Stimulated activated CD4-positive, alpha-beta T cell treated with anti-CD3 and anti-CD28 coated beads, Interleukin-4, amount 100 ng/mL, for 1 hour (primary cell): ENCODE measurements at regions not wholly inside any gene's neighbourhood (a gene's known extent, or its start where the extent isn't known, plus 50 kb on each side); places are given as distances from the start of the nearest gene placed in this dataset.
"Not testable (repeated sequence)": the region's sequence is repeated elsewhere in the genome, so short reads cannot be mapped to it uniquely, and the experiment has no call there.

Experiments used
- DNase-seq: peaks from one replicate; pipeline ENCODE4 v3.0.0-alpha.2; 2020

GRCh38 chr18:21928925-21929324 is 188.3 kb downstream of the MIB1 start:
- no peak for DNase-seq

- DNase-seq, result no peak
Measured at GRCh38 chr18:21930177-21930576, 189.6 kb downstream of the MIB1 start.

DNA sequence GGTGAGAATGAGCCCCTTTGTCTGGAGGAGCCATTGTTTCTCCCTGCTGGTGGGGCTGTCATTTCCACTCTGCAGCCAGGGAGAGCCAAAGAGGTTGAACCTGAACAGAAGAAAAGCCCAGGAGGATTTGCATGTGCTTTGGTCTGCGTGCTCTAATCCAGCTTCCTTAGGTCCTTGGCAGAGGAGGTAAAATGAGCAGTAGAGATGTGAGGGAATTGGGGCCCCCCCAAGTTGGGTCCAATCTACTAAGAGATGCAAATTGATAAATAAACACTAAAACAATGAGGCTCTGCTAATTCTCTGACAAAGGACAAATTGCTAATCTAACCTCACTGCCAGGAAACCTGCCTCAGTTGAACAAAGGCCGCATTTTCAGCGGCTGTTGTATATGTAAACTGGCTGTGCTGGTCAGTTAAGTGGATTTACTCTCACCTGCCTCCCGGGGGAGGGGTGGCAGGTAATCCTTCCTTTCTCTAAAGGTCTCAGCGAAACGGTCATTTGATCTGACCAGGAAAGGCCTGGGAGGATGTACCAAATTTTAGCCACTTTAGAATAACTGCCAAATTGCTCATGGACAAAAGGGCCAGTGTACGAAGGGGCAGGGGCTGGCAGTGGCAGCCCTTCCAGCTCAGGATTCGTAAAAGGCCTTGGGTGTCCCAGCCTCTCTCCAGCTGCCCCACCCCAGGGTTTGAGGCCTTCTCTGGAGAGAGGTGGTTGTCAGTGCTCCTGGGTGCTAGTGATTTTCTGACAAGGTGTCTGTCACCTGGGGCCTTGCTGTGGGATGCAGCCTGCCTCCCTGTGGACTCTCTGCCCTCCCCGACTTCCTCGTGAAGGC is 193.6 kb downstream of the MIB1 start:
- DNase-seq, result no peak

GRCh38 chr18:21934766-21935015 is 194.1 kb downstream of the MIB1 start:
- DNase-seq, result no peak

DNA sequence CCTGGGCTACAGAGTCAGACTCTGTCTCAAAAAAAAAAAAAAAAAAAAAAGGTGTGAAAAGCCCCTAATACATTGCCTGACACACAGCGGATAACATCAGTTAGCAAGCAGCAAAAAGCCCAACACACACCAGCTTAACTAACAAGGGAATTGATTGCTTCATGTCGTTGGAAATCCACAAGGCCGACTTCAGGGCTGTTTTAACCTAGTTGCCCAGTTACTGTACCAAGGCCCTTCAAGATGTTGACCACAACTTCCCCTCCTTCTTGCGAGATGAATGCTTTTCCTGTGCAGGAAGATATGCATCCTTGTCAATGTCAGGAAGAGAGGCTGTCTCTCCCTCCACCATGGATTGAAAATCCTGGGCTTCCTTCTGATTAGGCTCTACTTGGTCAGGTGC is 202.9 kb downstream of the MIB1 start:
- DNase-seq, result no peak

DNA sequence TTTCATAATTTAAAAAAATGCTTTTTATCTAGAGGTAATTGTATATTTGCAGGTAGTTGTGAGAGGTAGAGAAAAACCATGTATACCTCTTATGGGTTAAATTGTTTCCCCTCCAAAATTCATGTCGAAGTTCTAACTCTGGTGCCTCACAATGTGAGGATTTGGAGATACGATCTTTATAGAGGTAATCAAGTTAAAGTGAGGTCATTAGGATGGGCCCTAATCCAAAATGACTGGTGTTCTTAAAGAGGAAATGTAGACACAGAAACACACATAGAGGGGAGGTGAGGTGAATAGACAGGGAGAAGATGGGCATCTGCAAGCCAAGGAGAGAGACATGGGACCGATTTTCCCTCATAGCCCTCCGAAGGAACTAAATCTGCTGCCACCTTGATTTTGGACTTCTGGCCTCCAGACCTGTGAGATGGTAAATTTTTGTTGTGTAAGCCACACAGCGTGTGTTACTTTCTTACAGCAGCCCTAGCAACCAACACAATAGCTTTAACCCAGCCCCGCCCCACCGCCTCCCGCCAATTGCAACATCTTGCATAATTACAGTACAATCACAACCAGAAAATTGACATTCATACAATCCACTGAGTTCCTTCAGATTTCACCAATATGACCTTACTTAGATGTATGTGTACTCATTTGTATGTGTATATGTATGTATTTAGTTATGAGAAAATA is 208.9 kb downstream of the MIB1 start:
- no peak for DNase-seq

GRCh38 chr18:21955757-21956652 is 213.4 kb upstream of the GATA6 start:
- DNase-seq, result peak; percentile 83

- no peak for DNase-seq
Measured at GRCh38 chr18:21958263-21958662, 211.1 kb upstream of the GATA6 start.

GRCh38 chr18:21958707-21959450 is 210.5 kb upstream of the GATA6 start:
- no peak for DNase-seq

- no peak for DNase-seq
Measured at GRCh38 chr18:21960189-21960588, 209.2 kb upstream of the GATA6 start.

- no peak for DNase-seq
Measured at GRCh38 chr18:21963336-21963735, 206.1 kb upstream of the GATA6 start.

- no peak for DNase-seq
Measured at GRCh38 chr18:21968338-21968737, 201.1 kb upstream of the GATA6 start.

- DNase-seq, result no peak
Measured at GRCh38 chr18:21972281-21972680, 197.1 kb upstream of the GATA6 start.

DNA sequence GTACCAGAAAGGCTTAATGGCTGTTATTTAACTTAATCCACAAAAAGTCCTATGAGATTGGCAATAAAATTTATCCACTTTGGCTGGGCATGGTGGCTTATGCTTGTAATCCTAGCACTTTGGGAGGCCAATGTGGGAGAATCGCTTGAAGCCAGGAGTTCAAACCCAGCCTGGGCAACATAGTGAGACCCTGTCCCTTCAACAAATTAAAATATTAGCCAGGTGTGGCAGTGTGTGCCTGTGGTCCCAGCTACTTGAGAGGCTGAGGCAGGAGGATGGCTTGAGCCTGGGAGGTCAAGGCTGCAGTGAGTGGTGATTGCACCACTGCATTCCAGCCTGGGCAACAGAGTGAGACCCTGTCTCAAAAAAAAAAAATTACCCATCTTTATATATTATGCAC is 193.4 kb upstream of the GATA6 start:
- not testable (repeated sequence) for DNase-seq

DNA sequence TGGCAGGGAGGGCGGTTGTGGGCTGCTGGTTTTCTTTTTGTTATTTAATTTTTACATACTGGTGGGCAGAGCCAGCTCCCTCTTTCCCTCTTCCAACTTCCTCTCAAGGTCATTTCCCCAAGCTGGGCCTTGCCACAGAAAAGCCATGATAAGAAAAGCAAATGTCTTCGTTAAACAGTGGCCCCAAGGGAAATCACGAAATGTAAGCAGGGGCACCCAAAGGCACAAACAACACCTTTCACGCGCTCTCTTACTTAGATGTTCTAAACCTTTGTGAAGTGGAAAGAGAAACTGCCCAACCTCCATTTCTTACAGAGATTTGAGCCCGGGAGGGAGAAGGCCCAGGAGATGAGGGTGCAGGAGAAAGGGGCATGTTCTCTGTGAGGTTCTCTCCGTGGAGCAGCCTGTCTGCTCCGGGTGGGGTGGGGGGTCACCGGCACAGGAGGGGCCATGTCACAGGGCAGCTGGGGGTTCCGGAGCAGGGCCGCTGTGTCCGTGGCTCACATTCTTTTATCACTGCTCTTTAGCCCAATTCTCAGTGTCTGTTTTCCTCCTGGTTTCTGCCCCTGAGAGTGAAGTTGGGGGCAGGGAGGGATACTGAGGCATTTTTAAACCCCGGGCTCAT is 190.7 kb upstream of the GATA6 start:
- DNase-seq, result no peak

- DNase-seq, result no peak
Measured at GRCh38 chr18:21979171-21979560, 190.2 kb upstream of the GATA6 start.

GRCh38 chr18:21979759-21980158 is 189.6 kb upstream of the GATA6 start:
- no peak for DNase-seq

DNA sequence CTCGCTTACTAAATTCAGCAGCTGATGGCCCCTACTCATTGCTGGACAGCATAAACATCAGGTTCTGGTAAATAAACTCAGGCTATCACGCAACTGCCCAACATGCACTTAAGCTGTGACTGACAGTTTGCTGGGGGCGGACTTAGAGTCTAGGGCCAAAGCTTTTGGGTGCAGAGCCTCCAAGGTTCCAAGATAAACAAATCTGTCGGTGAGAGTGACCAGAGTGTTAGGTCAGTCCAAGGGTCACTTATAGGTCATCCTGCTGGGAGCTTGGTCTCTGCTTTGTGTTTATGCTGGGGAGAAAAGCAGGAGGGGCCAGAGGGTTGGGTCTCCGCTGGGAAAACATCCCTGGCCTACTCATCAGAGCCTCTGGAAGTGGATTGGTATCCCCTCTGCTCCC is 188.6 kb upstream of the GATA6 start:
- DNase-seq, result no peak

- DNase-seq, result not testable (repeated sequence)
Measured at GRCh38 chr18:21981489-21981888, 187.9 kb upstream of the GATA6 start.

- no peak for DNase-seq
Measured at GRCh38 chr18:21991081-21991534, 178.3 kb upstream of the GATA6 start.

- no peak for DNase-seq
Measured at GRCh38 chr18:21991886-21992285, 177.5 kb upstream of the GATA6 start.

- no peak for DNase-seq
Measured at GRCh38 chr18:21996351-21996826, 173.0 kb upstream of the GATA6 start.
